Brain microvascular endothelial cell (primary cell): ENCODE measurements at regions not wholly inside any gene's neighbourhood (a gene's known extent, or its start where the extent isn't known, plus 50 kb on each side); places are given as distances from the start of the nearest gene placed in this dataset.

Experiments
- DNase-seq: peaks from one replicate; pipeline ENCODE4 v3.0.0-alpha.2; 2020
- H3K27ac ChIP-seq: fragments of 250-450 bp; sonication (Bioruptor Pico); 2 replicates; pipeline ENCODE4 v1.5.1; 2020; ENCODE audit warnings: mild to moderate bottlenecking, moderate library complexity
- H3K27me3 ChIP-seq: fragments of 250-450 bp; sonication (Bioruptor Pico); replicated peaks from 2 replicates; pipeline ENCODE4 v1.5.1; 2020; ENCODE audit warnings: mild to moderate bottlenecking
- H3K36me3 ChIP-seq: fragments of 250-450 bp; sonication (Bioruptor Pico); replicated peaks from 2 replicates; pipeline ENCODE4 v1.5.1; 2020; ENCODE audit warnings: mild to moderate bottlenecking
- H3K4me3 ChIP-seq: 2 replicates; pipeline ENCODE4 v1.5.1; 2011; ENCODE audit warnings: low read depth, mild to moderate bottlenecking, control low read depth, low read length, moderate library complexity
- CTCF ChIP-seq: IDR thresholded peaks from 2 replicates; pipeline ENCODE4 v1.5.1; 2011; ENCODE audit warnings: low read depth, mild to moderate bottlenecking, moderate library complexity, low read length, control low read depth, inconsistent platforms; ENCODE audit errors: missing control alignments
- in situ Hi-C: cut with HindIII; loops from 2 replicates; pipeline ENCODE4 v1.10.0; 2017; ENCODE audit warnings: low sequenced_read_pairs, low pct_ligation_motif_present

- Histone ChIP-seq H3K27ac (no peak overlapping the region), H3K4me3 (no peak overlapping the region), H3K27me3 (no peaks in the 10 kb centered on the region), H3K36me3 (no peaks in the 10 kb centered on the region)
- in situ Hi-C loops, result no loop called here
- no peak for DNase-seq
- TF ChIP-seq CTCF, result no peak
These were observed 117.0 kb upstream of the SLC14A2 start for GRCh38 chr18:45498287-45498658.

DNA sequence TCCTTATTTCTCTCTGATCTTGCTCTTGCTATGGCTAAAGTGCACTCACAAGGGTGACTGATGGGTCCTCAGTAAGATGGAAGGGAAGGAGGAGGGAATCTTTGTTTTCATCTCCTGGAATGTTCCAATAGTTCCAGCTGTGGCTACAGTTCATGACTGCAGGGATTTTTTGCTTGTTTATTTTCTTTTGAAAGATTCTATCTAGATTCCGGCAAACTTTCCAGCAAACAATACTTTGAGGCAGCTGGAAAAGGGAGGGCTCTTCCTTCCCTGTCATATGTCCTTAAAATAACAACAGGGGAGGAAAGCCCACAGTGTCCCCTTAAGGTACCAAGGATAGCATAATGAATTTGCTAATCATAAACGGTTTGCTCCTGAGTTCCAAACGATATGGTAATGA lies 111.3 kb upstream of the SLC14A2 start:
- no peaks in the 10 kb centered on the region for H3K36me3 ChIP-seq
- no peak for TF ChIP-seq CTCF
- peaks cover 4% of the 10 kb centered on the region for H3K27me3 ChIP-seq
- no peak overlapping the region for H3K27ac ChIP-seq
- no peak overlapping the region for H3K4me3 ChIP-seq
- DNase-seq, result no peak
- in situ Hi-C loops, result no loop called here

DNA sequence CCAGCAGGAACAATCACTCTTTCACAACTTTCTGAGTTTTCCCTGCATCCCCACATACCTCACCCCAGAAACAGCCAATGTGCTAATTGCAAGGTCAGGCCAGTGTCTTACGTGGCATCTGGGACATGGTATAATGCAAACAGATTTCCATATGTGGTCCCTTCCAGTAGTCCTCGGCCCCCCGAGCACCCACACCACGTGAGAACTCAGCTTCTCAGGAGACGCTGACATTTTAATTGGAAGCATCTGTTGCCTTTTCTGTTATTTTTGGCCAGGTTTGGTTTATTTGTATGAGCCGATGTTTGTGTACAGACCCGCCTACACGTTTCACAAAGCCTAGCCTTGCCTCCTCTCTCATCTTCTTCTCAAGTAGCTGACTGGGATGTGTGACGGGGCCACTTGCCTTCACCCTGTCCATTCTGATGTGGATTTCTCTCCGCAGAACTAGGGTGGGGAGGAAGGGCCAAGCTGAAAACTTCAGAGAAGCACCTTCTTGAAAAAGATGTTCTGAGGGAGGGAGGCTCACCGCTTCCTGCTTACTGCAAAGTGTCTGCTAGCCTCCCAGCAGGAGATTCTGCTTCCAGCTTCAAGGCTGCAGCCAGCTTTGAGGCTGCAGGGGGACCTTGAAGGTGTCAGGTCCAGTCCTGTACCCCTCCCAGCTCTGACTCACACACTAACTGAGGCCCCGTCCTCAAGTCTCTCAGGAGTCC lies 109.6 kb upstream of the SLC14A2 start:
- no peak for TF ChIP-seq CTCF
- Histone ChIP-seq H3K4me3 (no peak overlapping the region), H3K27ac (no peak overlapping the region), H3K36me3 (no peaks in the 10 kb centered on the region), H3K27me3 (peaks cover 6% of the 10 kb centered on the region)
- in situ Hi-C loops, result no loop called here
- no peak for DNase-seq

DNA sequence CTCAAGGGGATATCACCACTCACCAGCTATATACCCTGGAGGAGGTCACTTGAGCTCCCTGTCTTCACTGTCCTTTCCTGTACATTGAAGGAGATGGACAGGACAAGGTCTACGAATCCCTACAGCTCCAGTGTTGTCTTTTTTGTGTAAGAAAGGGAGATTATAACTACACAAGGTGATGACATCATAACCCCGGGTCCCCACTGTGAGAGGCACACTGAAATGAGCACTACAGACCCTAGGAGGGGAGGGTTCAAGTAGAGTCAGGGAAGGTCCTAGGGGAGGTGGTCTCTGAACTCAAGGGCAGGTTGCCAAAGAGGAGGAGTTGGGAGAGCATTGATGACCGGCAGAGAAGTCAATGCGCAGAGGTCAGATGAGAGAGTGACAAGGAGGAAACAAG lies 108.3 kb upstream of the SLC14A2 start:
- Histone ChIP-seq H3K27me3 (peaks cover 6% of the 10 kb centered on the region), H3K4me3 (no peak overlapping the region), H3K36me3 (no peaks in the 10 kb centered on the region), H3K27ac (no peak overlapping the region)
- no peak for TF ChIP-seq CTCF
- DNase-seq, result no peak
- in situ Hi-C loops, result no loop called here

GRCh38 chr18:45509535-45509934 lies 105.7 kb upstream of the SLC14A2 start:
- DNase-seq, result no peak
- no peak overlapping the region for H3K27ac ChIP-seq
- no peak for TF ChIP-seq CTCF
- no peak overlapping the region for H3K4me3 ChIP-seq
- in situ Hi-C loops, result no loop called here
- peaks cover 6% of the 10 kb centered on the region for H3K27me3 ChIP-seq
- no peaks in the 10 kb centered on the region for H3K36me3 ChIP-seq

GRCh38 chr18:45510656-45511055 lies 104.6 kb upstream of the SLC14A2 start:
- H3K4me3 ChIP-seq, result no peak overlapping the region
- H3K36me3 ChIP-seq, result no peaks in the 10 kb centered on the region
- no peak for TF ChIP-seq CTCF
- DNase-seq, result no peak
- no peak overlapping the region for H3K27ac ChIP-seq
- in situ Hi-C loops, result no loop called here
- peaks cover 6% of the 10 kb centered on the region for H3K27me3 ChIP-seq
